ENCODE measurements at regions not wholly inside any gene's neighbourhood (a gene's known extent, or its start where the extent isn't known, plus 50 kb on each side); places are given as distances from the start of the nearest gene placed in this dataset.

- BruUV-seq (replicated peaks) = no TSS peak
- dilution Hi-C loops (cut with MboI; ENCODE audit: extremely low pct_ligation_motif_present, low sequenced_read_pairs) = no loop called here
These were observed 108.0 kb downstream of the MBL2 start for GRCh38 chr10:52664629-52665028.

DNA sequence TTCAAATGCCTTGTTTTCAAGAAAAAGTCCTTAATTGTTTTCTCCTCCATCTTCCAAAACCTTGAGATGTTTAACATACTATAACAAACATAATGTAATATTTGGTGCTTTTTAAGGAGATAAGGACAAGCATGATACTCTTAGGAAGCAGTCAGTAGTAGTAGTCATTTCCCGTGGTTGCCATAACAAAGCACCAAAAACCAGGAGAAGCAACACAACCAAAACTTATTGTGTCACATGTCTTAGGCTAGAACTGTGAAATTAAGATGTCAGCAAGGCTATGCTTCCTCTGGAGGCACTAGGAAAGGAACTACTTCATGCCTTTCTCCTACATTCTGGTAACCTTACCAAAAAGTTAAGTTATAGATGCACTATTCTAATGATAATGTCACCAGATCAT is 106.8 kb downstream of the MBL2 start:
- DNase-seq (ENCODE audit: low read depth, low spot score) = peak; percentile 29
- no peak overlapping the region for H3K9ac ChIP-seq (replicated peaks; ENCODE audit: extremely low read depth, insufficient read depth, low read length)
- H3K27ac ChIP-seq (ENCODE audit: insufficient read depth, low read depth, low read length) = peak overlapping the region; percentile 1
- dilution Hi-C loops (cut with MboI; ENCODE audit: extremely low pct_ligation_motif_present, low sequenced_read_pairs) = no loop called here
- no peak overlapping the region for H3K4me3 ChIP-seq (replicated peaks in 1 of 3; ENCODE audit: insufficient read depth in 1 of 3, low read depth in 1 of 3, low read length in 3 of 3)
- TF ChIP-seq MYC (IDR thresholded peaks at IDR 0.05; ENCODE audit: low read depth, low read length) (no peak), FOS (IDR thresholded peaks at IDR 0.05; ENCODE audit: borderline replicate concordance, insufficient read depth, low read length) (peak; percentile 34)
- H3K27me3 ChIP-seq (ENCODE audit: control insufficient read depth in 2 of 2, insufficient read depth in 2 of 2, low read length in 2 of 2) = no peaks in the 10 kb centered on the region
- BruUV-seq (replicated peaks) = TSS peak; percentile 22
- H4K20me1 ChIP-seq (replicated peaks; ENCODE audit: control insufficient read depth, extremely low read depth, insufficient read depth, low read length) = no peaks in the 10 kb centered on the region
- intact Hi-C loops (cut with micrococcal nuclease) = loop anchor here (5.0 kb wide), 1 partner anchor 354 kb away; the partner anchor contains the start of gene DKK1
- FAIRE-seq = no peak
- no peaks in the 10 kb centered on the region for H3K9me1 ChIP-seq (replicated peaks; ENCODE audit: control insufficient read depth, extremely low read depth, insufficient read depth, low read length)
- H3K36me3 ChIP-seq (ENCODE audit: control insufficient read depth in 2 of 2, extremely low read depth in 1 of 2, insufficient read depth in 2 of 2, low read length in 2 of 2) = no peaks in the 10 kb centered on the region
- H3K79me2 ChIP-seq (ENCODE audit: control insufficient read depth, insufficient read depth, low read length) = no peaks in the 10 kb centered on the region
- CTCF ChIA-PET = no interaction called here
- H3K4me1 ChIP-seq (ENCODE audit: control insufficient read depth, extremely low read depth, insufficient read depth, low read length) = peaks cover 13% of the 10 kb centered on the region
- H3K9me3 ChIP-seq (replicated peaks; ENCODE audit: control insufficient read depth, insufficient read depth, low read length) = peaks cover 5% of the 10 kb centered on the region
- POLR2A ChIA-PET = no interaction called here
- H3K4me2 ChIP-seq (ENCODE audit: insufficient read depth, low read length) = no peak overlapping the region
- no peak overlapping the region for H2AFZ ChIP-seq (ENCODE audit: low read depth, low read length)

More at GRCh38 chr10:52664629-52665028, 108.0 kb downstream of the MBL2 start:
- Histone ChIP-seq H3K4me2 (ENCODE audit: insufficient read depth, low read length) (no peak overlapping the region), H3K27me3 (ENCODE audit: control insufficient read depth in 2 of 2, insufficient read depth in 2 of 2, low read length in 2 of 2) (no peaks in the 10 kb centered on the region), H3K36me3 (ENCODE audit: control insufficient read depth in 2 of 2, extremely low read depth in 1 of 2, insufficient read depth in 2 of 2, low read length in 2 of 2) (no peaks in the 10 kb centered on the region), H3K79me2 (ENCODE audit: control insufficient read depth, insufficient read depth, low read length) (no peaks in the 10 kb centered on the region), H3K4me1 (ENCODE audit: control insufficient read depth, extremely low read depth, insufficient read depth, low read length) (peaks cover 13% of the 10 kb centered on the region), H3K4me3 (replicated peaks in 1 of 3; ENCODE audit: insufficient read depth in 1 of 3, low read depth in 1 of 3, low read length in 3 of 3) (no peak overlapping the region), H2AFZ (ENCODE audit: low read depth, low read length) (no peak overlapping the region), H3K27ac (ENCODE audit: insufficient read depth, low read depth, low read length) (no peak overlapping the region), H4K20me1 (replicated peaks; ENCODE audit: control insufficient read depth, extremely low read depth, insufficient read depth, low read length) (no peaks in the 10 kb centered on the region), H3K9me1 (replicated peaks; ENCODE audit: control insufficient read depth, extremely low read depth, insufficient read depth, low read length) (no peaks in the 10 kb centered on the region), H3K9me3 (replicated peaks; ENCODE audit: control insufficient read depth, insufficient read depth, low read length) (peaks cover 5% of the 10 kb centered on the region), H3K9ac (replicated peaks; ENCODE audit: extremely low read depth, insufficient read depth, low read length) (no peak overlapping the region)
- DNase-seq (ENCODE audit: low read depth, low spot score) (no peak), FAIRE-seq (no peak)
- CTCF ChIA-PET = interaction anchor here (1.3 to 1.5 kb wide), 3 partner anchors 12 to 19 kb away, joined by 3 to 6 read pairs (median 4); no protein-coding TSS in a partner anchor
- TF ChIP-seq FOS (IDR thresholded peaks at IDR 0.05; ENCODE audit: borderline replicate concordance, insufficient read depth, low read length) = no peak
- TF ChIP-seq GATA2 (IDR thresholded peaks at IDR 0.05; ENCODE audit: insufficient read depth, insufficient read length, low read depth, low read length) = no peak
- TF ChIP-seq POLR2AphosphoS5 (IDR thresholded peaks at IDR 0.05; ENCODE audit: insufficient read depth, low read depth, low read length) = no peak
- TF ChIP-seq EZH2 (IDR thresholded peaks at IDR 0.05; ENCODE audit: borderline replicate concordance, low read depth, low read length, severe bottlenecking) = no peak
- TF ChIP-seq JUN (IDR thresholded peaks at IDR 0.05; ENCODE audit: borderline replicate concordance, insufficient read depth, insufficient read length, low read depth) = no peak
- TF ChIP-seq, protein P1, sequence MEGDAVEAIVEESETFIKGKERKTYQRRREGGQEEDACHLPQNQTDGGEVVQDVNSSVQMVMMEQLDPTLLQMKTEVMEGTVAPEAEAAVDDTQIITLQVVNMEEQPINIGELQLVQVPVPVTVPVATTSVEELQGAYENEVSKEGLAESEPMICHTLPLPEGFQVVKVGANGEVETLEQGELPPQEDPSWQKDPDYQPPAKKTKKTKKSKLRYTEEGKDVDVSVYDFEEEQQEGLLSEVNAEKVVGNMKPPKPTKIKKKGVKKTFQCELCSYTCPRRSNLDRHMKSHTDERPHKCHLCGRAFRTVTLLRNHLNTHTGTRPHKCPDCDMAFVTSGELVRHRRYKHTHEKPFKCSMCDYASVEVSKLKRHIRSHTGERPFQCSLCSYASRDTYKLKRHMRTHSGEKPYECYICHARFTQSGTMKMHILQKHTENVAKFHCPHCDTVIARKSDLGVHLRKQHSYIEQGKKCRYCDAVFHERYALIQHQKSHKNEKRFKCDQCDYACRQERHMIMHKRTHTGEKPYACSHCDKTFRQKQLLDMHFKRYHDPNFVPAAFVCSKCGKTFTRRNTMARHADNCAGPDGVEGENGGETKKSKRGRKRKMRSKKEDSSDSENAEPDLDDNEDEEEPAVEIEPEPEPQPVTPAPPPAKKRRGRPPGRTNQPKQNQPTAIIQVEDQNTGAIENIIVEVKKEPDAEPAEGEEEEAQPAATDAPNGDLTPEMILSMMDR (IDR thresholded peaks at IDR 0.05; ENCODE audit: extremely low read depth in 1 of 2, insufficient read depth in 1 of 2, low read depth in 1 of 2, low read length in 2 of 2) = no peak
- TF ChIP-seq POLR2A (IDR thresholded peaks at IDR 0.05; ENCODE audit: low read depth, low read length) = no peak
- no peak for TF ChIP-seq MYC (IDR thresholded peaks at IDR 0.05; ENCODE audit: low read depth, low read length)
- POLR2A ChIA-PET = no interaction called here
- intact Hi-C loops (cut with micrococcal nuclease) = loop anchor here (5.0 kb wide), 1 partner anchor 352 kb away; the partner anchor contains the start of gene DKK1
